Frontal cortex (tissue), 3 donors: ENCODE measurements at regions not wholly inside any gene's neighbourhood (a gene's known extent, or its start where the extent isn't known, plus 50 kb on each side); places are given as distances from the start of the nearest gene placed in this dataset.
"Not testable (repeated sequence)": the region's sequence is repeated elsewhere in the genome, so short reads cannot be mapped to it uniquely, and the experiment has no call there.

Source experiments
- DNase-seq, 2 donors: peaks; one replicate each; pipeline ENCODE4 v3.0.0; 2012; ENCODE audit warnings: low spot score in 2 of 2
- FAIRE-seq: peaks from 2 replicates; lab custom pipeline; 2012; peaks lifted over from hg19 to GRCh38; lab: Jason Lieb, UNC
- donor health status: control.
- donor health status: control.
- donor health status: control.

GRCh38 chr12:90832427-90832826, 122.5 kb downstream of the CCER1 start:
- no peak for FAIRE-seq
- no peak for DNase-seq

DNA sequence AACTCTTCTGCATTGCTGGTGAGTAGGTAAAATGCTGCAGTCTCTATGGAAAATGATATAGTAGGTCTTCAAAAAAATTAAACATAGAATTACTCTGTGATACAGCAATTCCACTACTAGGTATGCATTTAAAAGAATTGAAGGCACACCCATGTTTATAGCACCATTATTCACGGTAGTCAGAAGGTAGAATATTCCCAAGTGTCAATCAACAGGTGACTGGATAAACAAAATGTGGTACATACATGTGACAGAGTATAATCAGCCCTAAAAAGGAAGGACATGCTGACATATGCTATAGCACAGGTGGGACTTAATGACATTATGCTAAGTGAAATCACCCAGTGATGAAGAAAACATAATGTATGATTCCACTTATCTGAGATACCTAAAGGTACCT, 123.3 kb downstream of the CCER1 start:
- DNase-seq (no peak), FAIRE-seq (no peak)

DNA sequence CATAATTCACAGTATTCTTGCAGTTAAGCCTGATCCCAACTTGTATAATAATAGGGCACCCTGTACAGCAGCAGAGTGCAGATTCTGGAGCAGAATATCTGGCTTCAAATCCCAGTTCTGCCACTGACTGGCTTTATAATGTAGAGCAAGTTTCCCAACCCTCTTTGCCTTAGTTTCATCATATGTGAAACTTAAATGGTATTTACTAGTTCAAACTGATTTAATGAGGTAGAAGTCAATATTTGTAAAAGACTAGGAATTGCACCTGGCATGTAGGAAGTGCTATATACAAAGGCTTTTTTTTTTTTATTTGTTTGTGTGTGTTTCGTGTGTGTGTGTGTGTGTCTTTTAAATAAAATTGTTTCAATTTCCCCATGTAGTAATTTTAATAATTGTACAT, 125.9 kb downstream of the CCER1 start:
- FAIRE-seq = no peak
- no peak for DNase-seq

GRCh38 chr12:90828621-90829020, 126.4 kb downstream of the CCER1 start:
- FAIRE-seq = no peak
- DNase-seq = no peak

DNA sequence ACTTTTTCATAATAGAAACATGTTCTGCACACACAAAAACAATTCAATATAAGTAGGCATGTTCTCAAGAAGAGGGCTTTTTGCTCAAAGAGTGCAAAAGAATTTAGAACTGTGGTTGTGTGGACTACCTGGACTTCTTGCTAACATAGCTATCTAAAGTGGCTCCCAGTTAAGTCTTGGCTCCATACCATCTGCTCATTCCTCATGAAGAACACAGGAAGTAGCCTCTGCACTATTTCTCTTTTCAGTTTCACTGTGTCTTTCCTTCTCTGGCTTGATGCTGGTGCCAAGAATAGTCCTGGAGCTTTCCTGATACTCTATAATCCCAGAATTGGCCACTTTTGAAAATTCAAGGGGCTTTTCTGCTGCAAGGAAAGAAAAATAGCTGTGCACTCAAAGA, 127.4 kb downstream of the CCER1 start:
- FAIRE-seq (no peak), DNase-seq (no peak)

GRCh38 chr12:90826036-90826435, 128.9 kb downstream of the CCER1 start:
- DNase-seq (no peak), FAIRE-seq (no peak)

DNA sequence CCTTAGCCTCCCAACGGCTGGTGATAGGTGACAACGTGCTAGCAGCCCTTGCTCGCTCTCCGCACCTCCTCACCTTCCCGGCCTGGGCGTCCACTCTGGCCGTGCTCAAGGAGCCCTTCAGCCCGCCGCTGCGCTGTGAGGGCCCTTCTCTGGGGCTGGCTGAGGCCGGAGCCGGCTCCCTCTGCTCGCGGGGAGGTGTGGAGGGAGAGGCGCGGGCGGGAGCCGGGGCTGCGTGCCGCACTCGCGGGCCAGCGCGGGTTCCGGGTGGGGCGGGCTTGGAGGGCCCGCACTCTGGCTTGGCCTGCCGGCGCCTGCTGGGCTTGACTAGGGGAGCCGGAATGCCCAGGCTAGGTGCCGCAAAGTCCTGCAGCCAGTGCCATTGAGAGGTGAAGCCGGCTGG, 131.1 kb downstream of the CCER1 start:
- FAIRE-seq (no peak), DNase-seq (no peak)

DNA sequence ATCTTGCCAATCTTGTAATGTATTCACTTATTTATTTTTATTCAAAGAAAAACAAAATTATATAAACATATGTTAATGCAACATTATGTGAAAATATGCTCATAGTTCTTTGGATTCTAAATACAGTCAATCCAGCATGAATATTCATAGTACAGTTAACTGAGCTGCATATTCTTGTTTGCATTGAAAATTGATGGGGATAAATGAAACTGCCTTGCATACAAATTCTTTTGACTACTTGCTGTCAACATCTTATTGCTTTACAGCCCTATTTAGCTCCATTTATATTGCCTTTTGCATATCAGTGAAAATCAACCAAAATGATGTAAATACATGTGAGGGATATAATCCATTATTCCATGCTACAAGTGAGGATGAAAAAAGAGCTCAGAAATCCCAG, 135.3 kb downstream of the CCER1 start:
- no peak for FAIRE-seq
- no peak for DNase-seq

DNA sequence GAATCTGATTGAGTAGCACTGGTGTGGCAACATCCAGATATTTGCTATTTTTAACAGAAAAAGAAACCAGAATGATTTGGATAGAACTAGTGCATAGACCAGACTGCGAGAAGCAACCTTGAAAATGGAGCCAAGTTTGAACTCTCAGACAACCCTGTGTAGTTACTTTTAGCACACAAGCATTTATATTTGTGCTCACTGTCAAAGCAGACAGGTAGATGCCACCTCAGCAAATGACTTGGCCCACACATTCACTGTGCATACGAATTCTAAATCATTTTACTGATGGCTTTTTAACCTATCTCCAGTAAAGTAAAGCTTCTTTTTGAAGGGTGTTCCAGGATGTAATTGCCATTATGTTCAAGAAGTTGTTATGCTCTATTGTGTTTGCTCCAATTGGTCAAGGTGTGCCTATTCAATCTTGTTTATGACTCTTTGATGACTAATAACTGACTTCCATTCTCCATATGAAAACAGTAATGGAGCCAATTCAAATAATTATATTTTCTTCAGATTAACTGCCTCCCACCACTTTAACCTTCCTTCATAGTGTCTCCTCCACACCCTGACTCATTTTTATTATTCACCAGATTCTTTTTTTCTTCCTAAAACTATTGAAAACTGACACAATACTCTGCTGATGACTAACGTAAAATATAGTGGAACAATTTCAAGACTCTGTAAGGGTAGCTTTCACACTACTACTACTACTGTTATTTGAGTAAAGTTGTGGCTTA, 138.5 kb downstream of the CCER1 start:
- FAIRE-seq = no peak
- DNase-seq = no peak

GRCh38 chr12:90809940-90810339, 145.0 kb downstream of the CCER1 start:
- FAIRE-seq (no peak), DNase-seq (no peak)

GRCh38 chr12:90808568-90808967, 146.4 kb downstream of the CCER1 start:
- DNase-seq (no peak), FAIRE-seq (no peak)

GRCh38 chr12:90802727-90803126, 152.2 kb downstream of the CCER1 start:
- FAIRE-seq (no peak), DNase-seq (no peak)

GRCh38 chr12:90801776-90802175, 153.2 kb downstream of the CCER1 start:
- FAIRE-seq (no peak), DNase-seq (no peak)

GRCh38 chr12:90794212-90794611, 160.8 kb downstream of the CCER1 start:
- DNase-seq (no peak), FAIRE-seq (no peak)

GRCh38 chr12:90792718-90793117, 162.3 kb downstream of the CCER1 start:
- FAIRE-seq, DNase-seq: not testable (repeated sequence)

DNA sequence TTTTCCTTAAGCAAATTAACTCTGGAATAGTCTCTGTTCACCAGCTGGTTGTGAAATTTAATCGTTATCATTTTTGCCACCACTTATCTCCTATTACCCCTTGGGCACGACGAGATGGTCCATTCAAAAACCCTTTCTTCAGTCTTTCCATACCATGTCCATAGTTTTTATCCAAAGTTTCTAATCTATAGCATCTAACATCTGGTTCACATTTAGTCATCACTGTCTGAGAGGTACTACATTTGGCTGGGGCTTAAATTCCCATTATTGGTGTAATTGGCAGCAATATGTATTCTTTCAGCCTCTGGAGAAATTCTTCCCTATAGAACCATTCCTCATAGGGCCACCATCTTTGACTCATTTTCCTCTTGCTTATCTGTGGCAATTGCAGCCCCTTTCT, 163.5 kb downstream of the CCER1 start:
- no peak for DNase-seq
- no peak for FAIRE-seq

GRCh38 chr12:90790747-90791146, 164.2 kb downstream of the CCER1 start:
- no peak for FAIRE-seq
- DNase-seq = no peak

DNA sequence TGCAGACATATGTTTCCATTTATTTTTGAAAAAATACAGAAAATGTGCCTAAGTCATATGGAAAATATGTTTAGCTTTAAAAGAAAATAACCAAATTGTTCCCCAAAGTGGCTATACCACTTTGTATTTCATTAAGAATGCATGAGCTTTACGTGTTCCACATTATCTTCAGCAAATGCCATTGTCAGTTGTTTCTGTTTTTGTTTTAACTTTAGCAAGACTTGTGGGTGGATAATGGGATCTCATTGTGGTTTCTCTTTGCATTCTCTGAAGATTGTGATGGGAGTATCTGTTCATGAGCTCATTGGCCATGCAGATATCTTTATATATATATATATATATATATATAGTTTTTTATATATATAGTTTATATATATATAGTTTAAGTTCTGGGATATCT, 181.5 kb downstream of the CCER1 start:
- no peak for FAIRE-seq
- DNase-seq = no peak

DNA sequence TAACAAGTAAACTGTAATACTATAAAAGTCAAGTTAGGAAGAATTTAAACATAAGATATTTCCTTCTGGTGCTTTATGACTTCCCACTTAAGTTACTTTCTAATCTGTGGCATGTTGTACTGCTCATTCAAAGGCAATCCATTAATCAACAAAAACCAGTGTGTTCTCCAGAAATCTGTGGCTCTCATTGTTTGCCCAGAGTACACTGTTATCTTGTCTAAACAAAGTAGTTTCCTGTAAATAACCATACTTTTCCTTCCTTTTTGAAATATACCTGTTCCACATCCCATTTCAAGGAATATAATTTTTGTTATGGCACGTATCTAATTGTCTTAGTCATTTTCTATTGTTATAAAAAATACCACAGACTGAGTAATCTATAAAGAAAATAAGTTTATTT, 184.1 kb downstream of the CCER1 start:
- DNase-seq = no peak
- FAIRE-seq = no peak

- FAIRE-seq (no peak), DNase-seq (no peak)
These were observed 197.0 kb downstream of the CCER1 start for GRCh38 chr12:90757957-90758356.

DNA sequence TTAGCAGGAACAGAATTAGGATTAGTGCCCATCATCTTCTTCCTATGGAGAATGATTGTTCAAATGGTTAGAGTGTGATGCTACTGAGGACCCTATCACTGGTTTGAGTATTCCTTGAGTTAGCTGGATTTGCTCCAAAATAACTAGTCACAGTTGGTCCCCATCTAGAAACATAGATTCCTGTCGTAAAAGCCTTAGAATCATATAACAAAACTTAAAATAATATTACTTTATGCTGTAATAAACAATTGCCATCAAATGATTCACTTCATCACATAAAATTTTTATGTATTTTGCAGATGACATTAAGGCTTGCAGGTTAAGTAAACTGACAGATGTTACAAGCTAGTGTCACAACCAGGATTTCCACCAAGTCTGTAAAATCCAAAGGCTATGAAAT, 209.8 kb downstream of the CCER1 start:
- no peak for FAIRE-seq
- no peak for DNase-seq

DNA sequence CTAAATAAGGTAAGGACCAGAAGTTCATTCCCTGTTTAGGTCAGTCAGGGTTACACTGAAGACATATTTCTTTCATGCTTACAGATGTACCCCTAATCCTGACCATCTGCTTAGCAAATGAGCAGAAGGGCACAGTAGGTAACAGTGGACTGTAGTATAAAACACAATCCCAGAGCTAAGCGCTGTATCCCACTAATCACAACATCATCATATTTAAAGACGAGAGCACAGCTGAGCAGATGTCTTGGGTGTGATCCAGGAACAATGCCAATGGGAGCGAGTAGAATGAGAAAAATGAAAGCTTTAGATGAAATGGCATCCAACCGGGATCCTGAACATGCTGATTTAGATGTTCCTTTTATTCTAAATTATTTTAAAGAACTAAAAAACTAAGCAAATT, 213.4 kb downstream of the CCER1 start:
- no peak for FAIRE-seq
- no peak for DNase-seq
